GM10266 (cell line): ENCODE measurements at regions not wholly inside any gene's neighbourhood (a gene's known extent, or its start where the extent isn't known, plus 50 kb on each side); places are given as distances from the start of the nearest gene placed in this dataset.

Source experiments
- DNase-seq: peaks from one replicate; pipeline ENCODE4 v3.0.0; 2012; ENCODE audit errors: extremely low spot score
- CTCF ChIP-seq: IDR thresholded peaks from 2 replicates; pipeline ENCODE4 v1.5.1; 2012; ENCODE audit warnings: mild to moderate bottlenecking, low read depth; ENCODE audit not compliant: control insufficient read depth, insufficient read depth; ENCODE audit errors: missing control alignments

GRCh38 chr5:40160435-40160834 lies 519.3 kb upstream of the PTGER4 start:
- DNase-seq: no peak
- TF ChIP-seq CTCF: no peak

DNA sequence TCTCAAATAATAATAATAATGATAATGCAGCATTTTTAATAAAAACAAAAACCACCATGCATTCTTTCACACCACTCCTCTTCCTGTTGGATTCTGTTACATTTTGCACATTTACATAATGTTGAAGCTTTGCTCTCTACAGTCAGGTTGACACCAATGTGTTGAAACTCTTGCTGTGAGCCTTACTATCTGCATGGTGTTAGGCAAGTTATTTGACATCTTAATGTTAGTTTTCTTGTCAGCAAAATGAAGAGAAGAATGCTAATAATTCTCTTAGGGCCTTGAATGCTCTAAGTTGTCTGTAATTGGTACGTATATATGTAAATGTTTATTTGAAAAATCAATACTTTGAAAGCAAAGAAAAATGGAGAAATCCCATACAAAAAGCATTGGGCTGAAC lies 525.5 kb upstream of the PTGER4 start:
- no peak for DNase-seq
- no peak for TF ChIP-seq CTCF

- no peak for TF ChIP-seq CTCF
Measured at GRCh38 chr5:40150896-40151295, 528.8 kb upstream of the PTGER4 start.

DNA sequence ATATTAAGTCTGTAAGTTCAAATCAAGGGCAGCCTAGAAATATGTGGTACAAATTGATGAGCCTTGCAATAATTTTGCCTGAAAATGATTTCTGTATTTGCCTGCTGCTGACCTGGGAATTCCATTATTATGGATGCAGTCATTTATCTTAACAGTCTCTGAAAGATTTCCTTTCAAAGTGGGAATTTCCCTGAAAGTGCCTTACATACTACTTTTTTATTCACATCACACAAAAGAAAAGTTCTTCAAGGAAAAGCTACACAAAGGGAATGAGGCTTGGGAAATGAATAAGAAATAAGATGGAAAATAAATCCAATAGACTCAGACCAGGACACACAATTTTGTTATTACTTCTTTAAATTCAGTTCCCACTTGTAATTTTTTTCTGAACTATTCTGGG lies 537.8 kb upstream of the PTGER4 start:
- no peak for DNase-seq
- no peak for TF ChIP-seq CTCF

More at GRCh38 chr5:40150896-40151295, 528.8 kb upstream of the PTGER4 start:
- no peak for DNase-seq

GRCh38 chr5:40141418-40141817 lies 538.3 kb upstream of the PTGER4 start:
- no peak for DNase-seq
- no peak for TF ChIP-seq CTCF

- DNase-seq: no peak
- no peak for TF ChIP-seq CTCF
Measured at GRCh38 chr5:40137223-40137622, 542.5 kb upstream of the PTGER4 start.

- no peak for TF ChIP-seq CTCF
- no peak for DNase-seq
Measured at GRCh38 chr5:40134883-40135520, 544.7 kb upstream of the PTGER4 start.
